Spleen (tissue), 11 donors: ENCODE measurements at regions not wholly inside any gene's neighbourhood (a gene's known extent, or its start where the extent isn't known, plus 50 kb on each side); places are given as distances from the start of the nearest gene placed in this dataset.

ENCODE experiments used
- DNase-seq: peaks from one replicate; pipeline ENCODE4 v3.0.0-alpha.2; 2020
- H3K27ac ChIP-seq, 8 donors: fragments of 200-600 bp; sonication (generic) in 7 of 8; 1 replicate in 4 of 8; 2 replicates in 4 of 8; pipeline versions ENCODE4 v1.5.0 to v1.8.0; 2016 to 2021; ENCODE audit warnings: inconsistent platforms in 4 of 8, mild to moderate bottlenecking in 4 of 8, moderate library complexity in 1 of 8
- H3K27me3 ChIP-seq, 7 donors: fragments of 200-600 bp; sonication (generic) in 6 of 7; replicated peaks in 1 of 7; 1 replicate in 4 of 7; 2 replicates in 3 of 7; pipeline versions ENCODE4 v1.5.0 to v1.8.0; 2016 to 2021; ENCODE audit warnings: inconsistent platforms in 3 of 7, mild to moderate bottlenecking in 1 of 7
- H3K36me3 ChIP-seq, 6 donors: fragments of 200-600 bp; sonication (generic) in 5 of 6; 1 replicate in 4 of 6; 2 replicates in 2 of 6; pipeline versions ENCODE4 v1.5.0 to v1.8.0; 2016 to 2021; ENCODE audit warnings: inconsistent platforms in 2 of 6
- H3K4me1 ChIP-seq, 6 donors: fragments of 200-600 bp; sonication (generic) in 5 of 6; 1 replicate in 3 of 6; 2 replicates in 3 of 6; pipeline versions ENCODE4 v1.5.0 to v1.8.0; 2016 to 2021; ENCODE audit warnings: inconsistent platforms in 3 of 6
- H3K4me3 ChIP-seq, 8 donors: fragments of 200-600 bp; sonication (generic) in 7 of 8; 1 replicate in 4 of 8; 2 replicates in 4 of 8; pipeline versions ENCODE4 v1.5.0 to v1.8.0; 2016 to 2021; ENCODE audit warnings: inconsistent platforms in 4 of 8, mild to moderate bottlenecking in 4 of 8, moderate library complexity in 2 of 8
- H3K9me3 ChIP-seq, 8 donors: fragments of 200-600 bp; sonication (generic) in 7 of 8; 1 replicate in 4 of 8; 2 replicates in 4 of 8; pipeline versions ENCODE4 v1.5.0 to v1.8.0; 2016 to 2021; ENCODE audit warnings: inconsistent platforms in 4 of 8
- CTCF ChIP-seq, 11 experiments: fragments of 200-600 bp in 7 of 11; fragments of 450-650 bp in 4 of 11; sonication (generic) in 4 of 11; IDR thresholded peaks in 8 of 11; conservative IDR thresholded peaks in 3 of 11; 1 replicate in 7 of 11; 2 replicates in 4 of 11; pipeline versions ENCODE4 v1.4.0 to v1.8.0; 2016 to 2021; ENCODE audit warnings: antibody characterized with exemption in 11 of 11, inconsistent platforms in 4 of 11, mild to moderate bottlenecking in 1 of 11
- POLR2A ChIP-seq, 3 donors: fragments of 450-650 bp; IDR thresholded peaks; one replicate each; pipeline ENCODE4 v1.5.1; 2017; ENCODE audit warnings: antibody characterized with exemption in 3 of 3, mild to moderate bottlenecking in 1 of 3
- POLR2AphosphoS5 ChIP-seq, 3 donors: sonication (generic); formaldehyde crosslinking; IDR thresholded peaks; one replicate each; pipeline ENCODE4 v1.5.1; 2017; ENCODE audit warnings: antibody characterized with exemption in 3 of 3
- WGBS, 5 donors: extraction: QIAGEN DNeasy Blood & Tissue Kit in 3 of 5; methylation state at CpG; one replicate each; pipeline versions ENCODE4 v1.1.5 to v1.1.7; 2013 to 2018; 5-methylcytosine and 5-hydroxymethylcytosine counted together
- intact Hi-C: fragments of 100-400 bp; cut with DNase I; formaldehyde crosslinking; loops from one replicate; pipeline ENCODE4 v1.15.0; 2023; ENCODE audit warnings: low total_unique reads
- donor health status: healthy with polysubstance abuse.
- donor health status: DM: no; HTN: no; CAD: no; lungs with moderate emphysema.
- donor health status: DM: no; HTN: no; CAD: no.
- donor health status: Bipolar disorder and iron deficiency.
- donor health status: healthy.
- donor health status: DM: no; HTN: no; CAD: no.
- donor health status: DM: yes; HTN: yes; CAD: no.

GRCh38 chr6:113299531-113299930, 557.6 kb upstream of the MARCKS start:
- H3K36me3 ChIP-seq = no peaks in the 10 kb centered on the region
- intact Hi-C loops = no loop called here
- no peaks in the 10 kb centered on the region for H3K27me3 ChIP-seq
- no peak overlapping the region for H3K4me3 ChIP-seq
- no peaks in the 10 kb centered on the region for H3K4me1 ChIP-seq
- DNase-seq = no peak
- H3K27ac ChIP-seq = no peak overlapping the region
- H3K9me3 ChIP-seq = no peaks in the 10 kb centered on the region
- no peak for TF ChIP-seq CTCF (IDR thresholded peaks at IDR 0.05 in 8 of 11, conservative IDR thresholded peaks at IDR 0.05 in 3 of 11)

- intact Hi-C loops = loop anchor here (10.0 kb wide), 1 partner anchor 563 kb away; no protein-coding TSS in a partner anchor
- peaks cover 0 to 2% (median 0%) of the 10 kb centered on the region in 6 donors for H3K4me1 ChIP-seq
- no peak overlapping the region for H3K27ac ChIP-seq
- no peaks in the 10 kb centered on the region for H3K9me3 ChIP-seq
- no peak for TF ChIP-seq CTCF (IDR thresholded peaks at IDR 0.05 in 8 of 11, conservative IDR thresholded peaks at IDR 0.05 in 3 of 11)
- TF ChIP-seq POLR2AphosphoS5 (IDR thresholded peaks at IDR 0.05) = no peak
- TF ChIP-seq POLR2A (IDR thresholded peaks at IDR 0.05) = no peak
- H3K4me3 ChIP-seq = no peak overlapping the region
- no peak for DNase-seq
- no peaks in the 10 kb centered on the region for H3K36me3 ChIP-seq
- H3K27me3 ChIP-seq = no peaks in the 10 kb centered on the region
These were observed 555.5 kb upstream of the MARCKS start for GRCh38 chr6:113301651-113302050.

- intact Hi-C loops = loop anchor here (10.0 kb wide), 1 partner anchor 561 kb away; no protein-coding TSS in a partner anchor
- 64 to 100% (median 97%) methylated on average over 1 of the region's 1 CpG for WGBS, 5 donors
- Histone ChIP-seq H3K27ac (no peak overlapping the region), H3K4me3 (no peak overlapping the region), H3K4me1 (peaks cover 0 to 5% (median 0%) of the 10 kb centered on the region in 6 donors), H3K36me3 (no peaks in the 10 kb centered on the region), H3K9me3 (no peaks in the 10 kb centered on the region), H3K27me3 (no peaks in the 10 kb centered on the region)
- TF ChIP-seq POLR2AphosphoS5 (IDR thresholded peaks at IDR 0.05) (no peak), CTCF (IDR thresholded peaks at IDR 0.05 in 8 of 11, conservative IDR thresholded peaks at IDR 0.05 in 3 of 11) (no peak), POLR2A (IDR thresholded peaks at IDR 0.05) (no peak)
- DNase-seq = no peak
These were observed 553.0 kb upstream of the MARCKS start for GRCh38 chr6:113304116-113304515.

GRCh38 chr6:113306552-113307145, 550.5 kb upstream of the MARCKS start:
- TF ChIP-seq POLR2AphosphoS5 (IDR thresholded peaks at IDR 0.05) = no peak
- TF ChIP-seq CTCF (IDR thresholded peaks at IDR 0.05 in 8 of 11, conservative IDR thresholded peaks at IDR 0.05 in 3 of 11) = peak in 10 of 11 experiments; percentile 48 to 81 (median 70)
- no peak for TF ChIP-seq POLR2A (IDR thresholded peaks at IDR 0.05)
- WGBS, 5 donors = 54 to 71% (median 60%) methylated on average over 5 of the region's 5 CpGs
- H3K9me3 ChIP-seq = no peaks in the 10 kb centered on the region
- no peak overlapping the region for H3K27ac ChIP-seq
- H3K36me3 ChIP-seq = no peaks in the 10 kb centered on the region
- H3K4me3 ChIP-seq = no peak overlapping the region
- DNase-seq = peak; percentile 86
- peaks cover 0 to 5% (median 0%) of the 10 kb centered on the region in 6 donors for H3K4me1 ChIP-seq
- no peaks in the 10 kb centered on the region for H3K27me3 ChIP-seq
- intact Hi-C loops = loop anchor here (10.0 kb wide), 1 partner anchor 558 kb away; no protein-coding TSS in a partner anchor
